SH-SY5Y (cell line): ENCODE measurements at regions not wholly inside any gene's neighbourhood (a gene's known extent, or its start where the extent isn't known, plus 50 kb on each side); places are given as distances from the start of the nearest gene placed in this dataset.

Source experiments
- GATA2 ChIP-seq: IDR thresholded peaks from 2 replicates; pipeline ENCODE4 v1.6.1; 2011; ENCODE audit warnings: mild to moderate bottlenecking, low read depth, low read length
- GATA3 ChIP-seq: IDR thresholded peaks from 2 replicates; pipeline ENCODE4 v1.6.1; 2011; ENCODE audit warnings: low read depth, mild to moderate bottlenecking, low read length, moderate library complexity

- TF ChIP-seq GATA2 (no peak), GATA3 (no peak)
These were observed 111.8 kb upstream of the EDNRB start for GRCh38 chr13:78030341-78030896.
